NCI-H1092 (cell line): ENCODE measurements at regions not wholly inside any gene's neighbourhood (a gene's known extent, or its start where the extent isn't known, plus 50 kb on each side); places are given as distances from the start of the nearest gene placed in this dataset.

ENCODE experiments used
- DNase-seq: peaks from one replicate; lab custom pipeline; 2025; lab: John Stamatoyannopoulos, UW

GRCh38 chr3:187902041-187902471 lies 156.8 kb upstream of the BCL6 start:
- DNase-seq = no peak

GRCh38 chr3:187902936-187903335 lies 157.7 kb upstream of the BCL6 start:
- no peak for DNase-seq

GRCh38 chr3:187903697-187904096 lies 158.4 kb upstream of the BCL6 start:
- no peak for DNase-seq

GRCh38 chr3:187906416-187906815 lies 161.1 kb upstream of the BCL6 start:
- DNase-seq = no peak

- no peak for DNase-seq
These were observed 161.7 kb upstream of the BCL6 start for GRCh38 chr3:187906920-187907319.

GRCh38 chr3:187909866-187910265 lies 164.6 kb upstream of the BCL6 start:
- no peak for DNase-seq

- no peak for DNase-seq
These were observed 166.7 kb upstream of the BCL6 start for GRCh38 chr3:187912007-187912406.

- DNase-seq = no peak
These were observed 168.4 kb upstream of the BCL6 start for GRCh38 chr3:187913617-187914033.

- DNase-seq = no peak
These were observed 169.0 kb upstream of the BCL6 start for GRCh38 chr3:187914231-187914630.

GRCh38 chr3:187916072-187916471 lies 170.8 kb upstream of the BCL6 start:
- no peak for DNase-seq

GRCh38 chr3:187918081-187918644 lies 172.9 kb upstream of the BCL6 start:
- DNase-seq = no peak

- no peak for DNase-seq
These were observed 173.8 kb upstream of the BCL6 start for GRCh38 chr3:187919048-187919447.

GRCh38 chr3:187919544-187919943 lies 174.3 kb upstream of the BCL6 start:
- no peak for DNase-seq

GRCh38 chr3:187920030-187920429 lies 174.8 kb upstream of the BCL6 start:
- DNase-seq = no peak

GRCh38 chr3:187920913-187921312 lies 175.6 kb upstream of the BCL6 start:
- no peak for DNase-seq

GRCh38 chr3:187921391-187922074 lies 176.3 kb upstream of the BCL6 start:
- DNase-seq = no peak

GRCh38 chr3:187922704-187923416 lies 177.6 kb upstream of the BCL6 start:
- DNase-seq = no peak

GRCh38 chr3:187924651-187925050 lies 179.4 kb upstream of the BCL6 start:
- no peak for DNase-seq

- no peak for DNase-seq
These were observed 180.1 kb upstream of the BCL6 start for GRCh38 chr3:187925326-187925725.

- no peak for DNase-seq
These were observed 181.4 kb upstream of the BCL6 start for GRCh38 chr3:187926620-187927019.

GRCh38 chr3:187927565-187927964 lies 182.3 kb upstream of the BCL6 start:
- no peak for DNase-seq

- DNase-seq = no peak
These were observed 184.0 kb upstream of the BCL6 start for GRCh38 chr3:187929112-187929816.

GRCh38 chr3:187930021-187930420 lies 184.8 kb upstream of the BCL6 start:
- DNase-seq = no peak
